SH-SY5Y (cell line): ENCODE measurements at regions not wholly inside any gene's neighbourhood (a gene's known extent, or its start where the extent isn't known, plus 50 kb on each side); places are given as distances from the start of the nearest gene placed in this dataset.

Source experiments
- GATA2 ChIP-seq: IDR thresholded peaks from 2 replicates; pipeline ENCODE4 v1.6.1; 2011; ENCODE audit warnings: mild to moderate bottlenecking, low read depth, low read length
- GATA3 ChIP-seq: IDR thresholded peaks from 2 replicates; pipeline ENCODE4 v1.6.1; 2011; ENCODE audit warnings: low read depth, mild to moderate bottlenecking, low read length, moderate library complexity

DNA sequence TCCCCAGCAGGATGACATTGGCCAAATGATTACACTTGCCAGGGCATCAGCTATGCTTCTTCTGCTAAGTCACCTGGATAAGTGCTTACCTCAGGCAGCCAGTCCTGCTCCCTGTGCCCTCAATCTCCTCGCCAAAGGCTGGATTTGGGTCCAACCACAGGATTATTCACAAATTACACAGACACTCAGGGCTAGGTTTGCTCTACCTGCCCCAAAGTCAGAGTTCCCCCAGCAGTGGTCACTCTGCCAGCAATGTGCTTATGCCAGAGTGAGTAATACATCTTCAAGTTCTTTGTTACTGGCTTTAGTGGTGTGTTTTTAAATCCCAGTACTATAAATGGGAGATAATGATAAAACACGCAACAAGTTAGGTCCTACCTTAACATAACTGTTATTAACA is 189.7 kb upstream of the SEMA3D start:
- TF ChIP-seq GATA2 (no peak), GATA3 (no peak)
